Activated B cell treated with CpG ODN at 0.5 μM for 24 hours (primary cell): ENCODE measurements at regions not wholly inside any gene's neighbourhood (a gene's known extent, or its start where the extent isn't known, plus 50 kb on each side); places are given as distances from the start of the nearest gene placed in this dataset.

Experiments
- ATAC-seq: fragments of 200-7000 bp; cut with Tn5 transposase; one replicate; pipeline ENCODE4 v1.10.0; 2021; ENCODE audit warnings: low read depth, mild to moderate bottlenecking, moderate library complexity
- CTCF ChIA-PET: fragments of 350-600 bp; sonication (Branson Sonifier 250); formaldehyde crosslinking; loops from one replicate; lab custom pipeline; 2021; ENCODE audit warnings: antibody characterized with exemption; lab: Charles Lee
- POLR2A ChIA-PET: fragments of 350-600 bp; sonication (Branson Sonifier 250); formaldehyde crosslinking; loops from one replicate; lab custom pipeline; 2021; ENCODE audit warnings: antibody characterized with exemption; lab: Charles Lee
- DNase-seq: peaks from one replicate; pipeline ENCODE4 v3.0.0; 2022
- H3K27ac Mint-ChIP-seq: one replicate; pipeline ENCODE4 v1.8.0; 2020; ENCODE audit warnings: mixed read lengths
- H3K27me3 Mint-ChIP-seq: one replicate; pipeline ENCODE4 v1.8.0; 2021; ENCODE audit warnings: mixed read lengths
- H3K36me3 Mint-ChIP-seq: one replicate; pipeline ENCODE4 v1.8.0; 2021; ENCODE audit warnings: low read depth, mixed read lengths
- H3K4me1 Mint-ChIP-seq: one replicate; pipeline ENCODE4 v1.8.0; 2021; ENCODE audit warnings: mixed read lengths
- H3K4me3 Mint-ChIP-seq: one replicate; pipeline ENCODE4 v1.8.0; 2020; ENCODE audit warnings: mild to moderate bottlenecking, mixed read lengths
- H3K9me3 Mint-ChIP-seq: one replicate; pipeline ENCODE4 v1.8.0; 2020; ENCODE audit warnings: mixed read lengths
- CTCF ChIP-seq: fragments of 200-600 bp; IDR thresholded peaks from one replicate; pipeline ENCODE4 v1.8.0; 2022; ENCODE audit warnings: antibody characterized with exemption, mild to moderate bottlenecking
- intact Hi-C: fragments of 100-400 bp; cut with micrococcal nuclease; formaldehyde crosslinking; loops from one replicate; pipeline ENCODE4 v1.15.1; 2024

DNA sequence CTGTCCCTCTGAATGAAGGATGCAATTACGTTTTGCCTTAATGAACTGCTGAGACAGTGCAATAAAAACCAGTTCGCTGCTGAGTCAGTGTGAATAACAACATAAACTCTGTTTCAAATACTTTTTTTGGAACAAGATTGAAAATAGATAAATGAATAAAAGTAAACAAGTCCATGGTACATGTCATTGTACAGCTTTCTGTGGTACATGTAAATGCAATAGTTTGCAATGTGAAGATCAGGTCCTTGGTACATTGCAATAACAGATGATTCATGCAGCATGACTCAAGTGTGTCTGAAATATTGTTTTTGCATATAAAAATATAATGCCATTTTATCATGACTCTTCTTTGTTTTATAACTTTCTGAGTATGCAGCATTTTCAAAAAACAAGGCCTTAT lies 193.4 kb upstream of the PACRGL start:
- Mint-ChIP-seq H3K4me3 (no peak overlapping the region), H3K36me3 (no peaks in the 10 kb centered on the region), H3K27me3 (no peaks in the 10 kb centered on the region), H3K9me3 (no peaks in the 10 kb centered on the region), H3K27ac (no peak overlapping the region), H3K4me1 (no peaks in the 10 kb centered on the region)
- ChIA-PET CTCF (no interaction called here), POLR2A (no interaction called here)
- ATAC-seq (no peak), DNase-seq (no peak)
- TF ChIP-seq CTCF: no peak
- intact Hi-C loops: no loop called here

GRCh38 chr4:20509315-20509714 lies 190.9 kb upstream of the PACRGL start:
- no peak for DNase-seq
- intact Hi-C loops: no loop called here
- Mint-ChIP-seq H3K4me1 (no peaks in the 10 kb centered on the region), H3K27ac (no peak overlapping the region), H3K9me3 (no peaks in the 10 kb centered on the region), H3K4me3 (no peak overlapping the region), H3K27me3 (no peaks in the 10 kb centered on the region), H3K36me3 (no peaks in the 10 kb centered on the region)
- no peak for TF ChIP-seq CTCF
- POLR2A ChIA-PET: no interaction called here
- CTCF ChIA-PET: no interaction called here
- ATAC-seq: no peak

- intact Hi-C loops: no loop called here
Observed at GRCh38 chr4:20512033-20512792, 188.0 kb upstream of the PACRGL start.

DNA sequence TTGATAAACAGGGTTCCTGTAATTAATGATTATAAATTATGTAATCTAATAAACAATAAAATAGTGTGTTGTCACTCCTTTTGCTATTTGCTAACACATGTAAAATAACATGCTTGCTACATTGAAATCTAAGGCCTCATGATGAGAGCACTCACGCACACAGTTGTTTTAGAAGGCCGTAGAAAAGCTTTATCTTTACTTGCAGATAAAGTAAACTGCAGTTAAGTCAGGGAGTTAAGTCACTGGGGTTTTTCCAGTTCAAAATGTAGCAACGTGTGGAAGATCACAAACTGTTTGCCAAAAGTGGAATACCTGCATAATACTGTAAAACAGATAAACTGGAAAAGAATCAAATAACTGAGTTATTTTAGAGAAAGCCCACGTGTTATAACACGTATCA lies 187.3 kb upstream of the PACRGL start:
- ChIA-PET POLR2A (no interaction called here), CTCF (no interaction called here)
- no peaks in the 10 kb centered on the region for H3K27me3 Mint-ChIP-seq
- H3K4me1 Mint-ChIP-seq: no peaks in the 10 kb centered on the region
- ATAC-seq (no peak), DNase-seq (no peak)
- H3K9me3 Mint-ChIP-seq: no peaks in the 10 kb centered on the region
- no peak overlapping the region for H3K4me3 Mint-ChIP-seq
- intact Hi-C loops: no loop called here
- no peaks in the 10 kb centered on the region for H3K36me3 Mint-ChIP-seq
- TF ChIP-seq CTCF: no peak
- H3K27ac Mint-ChIP-seq: no peak overlapping the region

More at GRCh38 chr4:20512033-20512792, 188.0 kb upstream of the PACRGL start:
- H3K4me3 Mint-ChIP-seq: no peak overlapping the region
- TF ChIP-seq CTCF: no peak
- ATAC-seq: no peak
- ChIA-PET CTCF (no interaction called here), POLR2A (no interaction called here)
- H3K27me3 Mint-ChIP-seq: no peaks in the 10 kb centered on the region
- no peak overlapping the region for H3K27ac Mint-ChIP-seq
- H3K4me1 Mint-ChIP-seq: no peaks in the 10 kb centered on the region
- H3K9me3 Mint-ChIP-seq: no peaks in the 10 kb centered on the region
- no peak for DNase-seq
- no peaks in the 10 kb centered on the region for H3K36me3 Mint-ChIP-seq

GRCh38 chr4:20520901-20521300 lies 179.4 kb upstream of the PACRGL start:
- ChIA-PET POLR2A (no interaction called here), CTCF (no interaction called here)
- Mint-ChIP-seq H3K27ac (no peak overlapping the region), H3K4me1 (no peaks in the 10 kb centered on the region), H3K27me3 (no peaks in the 10 kb centered on the region), H3K36me3 (no peaks in the 10 kb centered on the region), H3K9me3 (no peaks in the 10 kb centered on the region), H3K4me3 (no peak overlapping the region)
- intact Hi-C loops: no loop called here
- no peak for DNase-seq
- no peak for TF ChIP-seq CTCF
- ATAC-seq: no peak
